ENCODE measurements at regions not wholly inside any gene's neighbourhood (a gene's known extent, or its start where the extent isn't known, plus 50 kb on each side); places are given as distances from the start of the nearest gene placed in this dataset.

DNA sequence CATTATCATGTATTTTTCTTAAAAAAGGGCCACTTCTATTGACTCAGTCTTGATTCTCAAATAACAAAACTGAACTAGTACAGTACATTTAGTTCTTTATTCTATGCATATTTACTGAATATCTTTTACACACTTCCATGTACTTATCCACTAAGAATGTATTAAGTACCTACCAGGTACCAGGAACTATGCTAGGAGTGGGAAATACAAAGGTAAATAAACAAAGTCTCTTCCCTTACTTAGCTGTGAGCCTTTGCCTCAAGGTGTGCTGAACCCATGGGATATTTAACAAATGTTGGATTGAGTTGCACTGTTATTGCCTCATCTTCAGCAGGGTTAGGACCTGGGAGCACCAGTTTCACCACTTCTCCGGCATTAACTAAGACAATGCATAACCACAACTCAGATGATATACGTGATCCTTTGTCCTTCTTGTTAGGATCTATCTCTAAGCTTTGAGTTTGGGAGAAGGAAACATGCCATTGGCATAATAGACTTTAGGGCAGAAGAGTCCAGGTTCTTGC, 533.9 kb downstream of the TFAP2B start:
- CTCF ChIA-PET: no interaction called here

DNA sequence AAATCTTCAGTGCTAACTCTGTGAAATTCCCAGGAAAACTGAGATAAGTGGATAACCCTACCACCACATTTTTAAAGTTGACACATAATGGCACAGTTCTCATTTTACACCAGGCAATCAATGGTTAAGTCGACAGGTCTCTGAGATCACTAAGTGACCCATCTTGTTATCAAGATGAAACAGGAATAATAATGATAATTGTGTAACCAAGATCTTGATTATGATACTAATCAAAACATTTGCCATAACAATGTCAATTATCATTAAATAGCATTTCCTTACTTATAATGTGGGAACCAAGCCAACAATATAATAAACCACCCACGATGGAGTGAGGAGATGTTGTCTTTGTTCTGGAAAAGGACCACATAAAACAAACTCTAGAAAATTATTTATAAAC, 541.6 kb downstream of the TFAP2B start:
- ChIA-PET CTCF (no interaction called here), POLR2A (no interaction called here)

More for the DNA sequence above, 533.9 kb downstream of the TFAP2B start:
- POLR2A ChIA-PET: no interaction called here

GRCh38 chr6:51365566-51365965, 546.9 kb downstream of the TFAP2B start:
- ChIA-PET POLR2A (no interaction called here), CTCF (no interaction called here)

DNA sequence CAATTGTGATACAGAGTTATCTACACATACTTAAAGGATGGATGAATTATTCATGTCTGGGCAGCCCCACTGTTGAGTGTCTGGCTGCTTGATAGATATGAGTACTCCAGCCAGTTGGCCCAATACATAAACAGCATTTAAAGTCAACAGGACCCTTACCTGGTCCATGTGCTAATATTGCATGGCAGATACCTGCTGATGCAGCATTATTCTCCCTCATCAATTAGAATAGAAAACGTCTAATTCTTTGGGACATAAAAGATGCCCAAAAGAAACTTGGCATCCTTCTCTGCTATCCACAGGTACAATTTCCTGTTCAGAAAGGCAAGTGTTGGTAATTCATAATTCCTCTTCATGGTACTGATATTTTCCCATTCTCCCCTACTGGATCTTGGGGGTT, 550.8 kb downstream of the TFAP2B start:
- CTCF ChIA-PET: no interaction called here
- POLR2A ChIA-PET: no interaction called here

DNA sequence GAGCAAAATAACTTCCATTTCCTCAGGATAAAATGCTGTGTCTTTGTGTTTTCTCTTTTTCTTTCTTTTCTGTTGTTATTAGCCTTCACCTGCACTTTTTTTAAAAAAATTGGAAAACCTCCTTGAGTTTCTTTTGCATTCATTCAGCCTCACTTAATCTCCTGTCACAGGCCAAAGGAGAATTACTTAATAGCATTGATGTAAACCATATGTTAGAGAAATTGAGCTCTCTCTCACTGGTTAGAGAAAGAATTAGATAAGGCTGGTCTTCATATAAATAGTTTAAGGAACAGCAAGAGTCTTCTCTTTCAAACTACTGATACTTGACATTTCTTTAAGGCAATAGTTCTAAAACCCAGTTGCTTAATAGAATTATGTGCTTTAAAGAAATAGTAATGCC, 564.2 kb downstream of the TFAP2B start:
- POLR2A ChIA-PET: no interaction called here
- CTCF ChIA-PET: no interaction called here

- CTCF ChIA-PET: no interaction called here
- POLR2A ChIA-PET: no interaction called here
Observed at GRCh38 chr6:51384736-51385135, 566.1 kb downstream of the TFAP2B start.

DNA sequence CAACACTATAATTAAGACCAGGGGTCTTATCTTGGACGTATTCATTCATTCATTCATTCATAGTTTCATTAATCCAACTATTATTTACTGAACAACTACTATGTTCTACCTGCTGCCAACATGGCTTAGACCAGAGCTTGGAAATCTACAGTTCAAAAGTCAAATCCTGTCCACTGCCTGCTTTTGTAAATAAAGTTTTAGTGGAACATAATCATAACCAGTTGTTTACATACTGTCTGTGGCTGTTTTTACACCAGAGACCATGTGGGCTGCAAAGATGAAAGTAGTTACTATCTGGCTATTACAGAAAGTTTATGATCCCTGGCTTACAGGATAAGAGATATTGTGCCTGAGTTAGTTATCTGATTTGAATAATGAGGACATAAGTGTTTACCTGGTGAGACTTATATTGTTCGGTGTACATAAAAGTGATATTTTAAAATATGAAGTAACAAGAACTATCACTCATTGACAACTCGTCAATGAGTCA, 567.7 kb downstream of the TFAP2B start:
- POLR2A ChIA-PET: no interaction called here
- CTCF ChIA-PET: no interaction called here

GRCh38 chr6:51387907-51388306, 569.2 kb downstream of the TFAP2B start:
- CTCF ChIA-PET: no interaction called here
- POLR2A ChIA-PET: no interaction called here

- CTCF ChIA-PET: no interaction called here
- POLR2A ChIA-PET: no interaction called here
Observed at GRCh38 chr6:51394061-51394460, 575.4 kb downstream of the TFAP2B start.

- CTCF ChIA-PET: no interaction called here
- POLR2A ChIA-PET: no interaction called here
Observed at GRCh38 chr6:51396583-51396982, 577.9 kb downstream of the TFAP2B start.

DNA sequence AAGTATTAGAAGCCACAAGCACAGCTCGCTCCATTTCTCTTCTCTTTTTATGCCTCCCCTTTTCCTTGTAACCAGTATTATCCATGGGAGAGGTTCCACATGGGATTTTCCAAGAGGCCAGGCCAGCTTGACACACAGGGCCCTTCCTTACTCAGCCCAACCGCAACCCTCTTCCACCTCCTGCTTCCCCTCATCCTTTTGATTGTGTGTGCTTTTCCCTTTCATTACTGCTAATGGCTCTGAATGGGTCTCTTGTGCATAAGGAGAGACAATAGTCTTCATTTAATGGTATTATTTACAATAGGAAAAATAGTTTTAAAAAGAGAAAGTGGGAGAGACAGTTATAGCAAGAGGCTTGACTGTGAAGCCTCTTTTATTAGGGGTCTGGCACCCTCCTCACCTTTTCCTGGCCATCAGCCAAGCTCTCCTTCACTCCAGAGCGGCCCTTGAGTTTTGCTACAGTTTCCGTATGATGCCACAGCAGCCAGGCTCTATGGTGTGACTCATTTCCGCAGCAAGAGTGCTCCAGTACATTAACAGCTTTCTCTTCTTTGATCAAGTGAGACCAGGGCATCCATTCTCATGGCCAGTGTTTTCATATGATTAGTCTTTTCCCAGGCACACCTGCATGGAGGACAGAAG, 579.5 kb downstream of the TFAP2B start:
- ChIA-PET POLR2A (no interaction called here), CTCF (no interaction called here)

- CTCF ChIA-PET: no interaction called here
Observed at GRCh38 chr6:51398793-51399192, 580.1 kb downstream of the TFAP2B start.

DNA sequence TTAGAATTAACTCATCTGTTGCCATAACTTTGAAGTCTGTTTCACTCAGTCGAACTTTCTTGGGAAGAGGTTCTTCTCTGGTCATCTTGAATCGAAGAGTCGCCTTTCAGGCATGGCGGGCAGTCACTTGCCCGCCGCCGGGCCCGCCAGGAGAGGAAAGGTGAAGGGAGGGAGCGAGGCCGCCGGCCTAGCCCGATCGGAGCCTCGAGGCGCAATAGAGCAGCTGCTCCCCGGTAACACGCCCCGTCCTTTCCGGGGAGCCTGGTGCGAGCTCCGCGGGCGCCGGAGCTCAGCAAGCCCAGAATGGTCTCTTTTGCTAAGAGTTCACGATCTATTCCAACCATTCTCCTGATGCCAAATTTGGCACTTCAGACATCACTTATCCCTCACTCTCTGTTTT, 591.8 kb downstream of the TFAP2B start:
- ChIA-PET POLR2A (no interaction called here), CTCF (interaction anchor here (0.6 kb wide), 1 partner anchor 142 kb away, joined by 4 read pairs; no protein-coding TSS in a partner anchor)

More at GRCh38 chr6:51398793-51399192, 580.1 kb downstream of the TFAP2B start:
- POLR2A ChIA-PET: no interaction called here

GRCh38 chr6:51411496-51412125, 592.9 kb downstream of the TFAP2B start:
- POLR2A ChIA-PET: no interaction called here
- CTCF ChIA-PET: no interaction called here

DNA sequence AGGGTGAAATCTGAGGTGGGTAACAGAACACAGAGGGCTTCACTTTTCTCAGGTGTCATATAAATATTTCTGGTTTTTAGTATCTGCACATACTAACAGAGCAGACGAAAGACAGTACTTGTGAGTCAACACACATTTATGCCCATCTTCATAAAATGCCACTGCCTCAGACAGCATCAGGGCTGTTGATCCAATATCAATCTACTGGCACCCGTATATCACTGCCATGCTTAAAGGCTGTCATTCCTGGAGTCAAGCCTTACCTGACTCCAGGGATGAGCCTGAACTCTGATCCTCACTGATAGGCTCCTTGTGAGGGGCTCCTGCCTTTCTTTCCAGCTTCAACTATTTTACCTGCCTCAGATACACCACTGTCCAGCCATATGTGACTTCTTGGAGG, 595.7 kb downstream of the TFAP2B start:
- ChIA-PET CTCF (no interaction called here), POLR2A (no interaction called here)

GRCh38 chr6:51415501-51415900, 596.8 kb downstream of the TFAP2B start:
- POLR2A ChIA-PET: no interaction called here

DNA sequence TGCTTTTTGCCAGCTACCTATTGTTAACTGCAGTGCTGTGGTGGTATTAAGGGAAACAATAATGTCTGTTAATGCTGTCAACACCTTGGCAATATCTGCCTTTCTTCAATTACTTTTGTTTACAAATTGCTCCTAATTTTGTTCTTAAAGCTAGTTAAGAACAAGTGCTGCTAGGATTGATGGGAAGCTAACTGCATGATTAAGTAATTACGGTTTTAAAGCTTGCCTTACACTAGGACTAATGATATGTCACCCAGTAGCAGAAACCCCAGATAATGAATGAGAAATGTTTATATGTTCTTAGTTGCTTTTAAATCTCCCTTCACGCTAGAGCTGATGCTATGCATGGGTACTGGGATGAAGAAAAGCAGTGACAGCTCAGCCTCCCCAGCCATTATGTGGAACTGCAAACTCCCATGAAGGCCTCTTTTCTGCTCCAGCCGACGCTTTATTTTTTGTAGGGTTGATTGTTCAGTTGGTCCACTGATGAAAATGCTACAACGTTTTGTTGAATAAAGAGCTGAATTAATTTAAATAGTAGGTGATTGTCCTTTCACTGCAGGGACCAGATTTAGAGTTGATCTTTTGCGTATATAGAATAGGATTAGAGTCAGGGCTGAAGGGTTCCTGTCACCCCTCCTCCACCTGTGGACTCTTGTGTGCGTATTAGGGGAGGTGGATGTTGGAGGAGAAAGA, 610.5 kb downstream of the TFAP2B start:
- CTCF ChIA-PET: no interaction called here

More at GRCh38 chr6:51415501-51415900, 596.8 kb downstream of the TFAP2B start:
- CTCF ChIA-PET: no interaction called here

GRCh38 chr6:51430589-51430988, 611.9 kb downstream of the TFAP2B start:
- CTCF ChIA-PET: no interaction called here
- POLR2A ChIA-PET: no interaction called here

More for the DNA sequence above, 610.5 kb downstream of the TFAP2B start:
- POLR2A ChIA-PET: no interaction called here

GRCh38 chr6:51432481-51432880, 613.8 kb downstream of the TFAP2B start:
- POLR2A ChIA-PET: no interaction called here
- CTCF ChIA-PET: no interaction called here

- CTCF ChIA-PET: no interaction called here
- POLR2A ChIA-PET: no interaction called here
Observed at GRCh38 chr6:51450248-51450957, 631.7 kb downstream of the TFAP2B start.

DNA sequence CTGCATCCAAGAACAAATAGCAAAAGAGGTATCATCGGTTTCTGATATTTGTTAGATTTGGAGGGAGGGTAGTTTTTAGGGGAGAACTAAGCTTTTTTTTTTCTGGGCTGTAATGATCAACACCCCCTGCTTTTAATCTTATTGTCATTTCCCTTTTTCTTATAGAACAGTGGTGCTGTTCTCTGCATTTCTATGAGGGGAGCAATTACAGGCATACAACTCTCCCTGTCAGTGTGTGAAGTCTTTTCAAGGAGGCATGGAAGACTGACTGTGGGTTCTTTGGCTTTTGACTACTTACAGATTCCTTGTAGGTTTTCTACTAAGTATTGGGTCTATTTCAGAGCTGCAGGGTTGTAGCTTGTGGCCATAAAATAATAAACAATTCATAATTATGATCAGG, 632.3 kb downstream of the TFAP2B start:
- ChIA-PET POLR2A (no interaction called here), CTCF (no interaction called here)
